Parathyroid adenoma (tissue), 2 donors: ENCODE measurements at regions not wholly inside any gene's neighbourhood (a gene's known extent, or its start where the extent isn't known, plus 50 kb on each side); places are given as distances from the start of the nearest gene placed in this dataset.
"Not testable (repeated sequence)": the region's sequence is repeated elsewhere in the genome, so short reads cannot be mapped to it uniquely, and the experiment has no call there.

Experiments
- H2AFZ ChIP-seq: fragments of 300-600 bp; sonication (generic); one replicate; pipeline ENCODE4 v1.7.0; 2017; ENCODE audit warnings: antibody characterized with exemption, mild to moderate bottlenecking
- H3K27ac ChIP-seq: fragments of 300-600 bp; sonication (generic); one replicate; pipeline ENCODE4 v1.7.0; 2017
- H3K27me3 ChIP-seq: fragments of 300-600 bp; sonication (generic); one replicate; pipeline ENCODE4 v1.7.0; 2017; ENCODE audit warnings: low read length; ENCODE audit not compliant: control insufficient read depth, insufficient read depth
- H3K36me3 ChIP-seq: fragments of 300-600 bp; sonication (generic); one replicate; pipeline ENCODE4 v1.7.0; 2017; ENCODE audit warnings: low read length; ENCODE audit not compliant: control insufficient read depth, insufficient read depth
- H3K4me1 ChIP-seq: fragments of 300-600 bp; sonication (generic); one replicate; pipeline ENCODE4 v1.7.0; 2017; ENCODE audit warnings: control low read depth
- H3K4me2 ChIP-seq: fragments of 300-600 bp; sonication (generic); one replicate; pipeline ENCODE4 v1.7.0; 2017; ENCODE audit warnings: low read length
- H3K4me3 ChIP-seq: fragments of 300-600 bp; sonication (generic); one replicate; pipeline ENCODE4 v1.7.0; 2017; ENCODE audit warnings: low read depth, low read length
- H3K79me2 ChIP-seq: fragments of 300-600 bp; sonication (generic); one replicate; pipeline ENCODE4 v1.7.0; 2017; ENCODE audit warnings: control low read depth
- H3K9ac ChIP-seq: fragments of 300-600 bp; sonication (generic); one replicate; pipeline ENCODE4 v1.7.0; 2017; ENCODE audit warnings: mild to moderate bottlenecking
- H3K9me3 ChIP-seq: fragments of 300-600 bp; sonication (generic); one replicate; pipeline ENCODE4 v1.7.0; 2017; ENCODE audit warnings: low read length; ENCODE audit not compliant: control insufficient read depth
- CTCF ChIP-seq: fragments of 300-600 bp; sonication (generic); IDR thresholded peaks from one replicate; pipeline ENCODE4 v1.7.0; 2017; ENCODE audit warnings: antibody characterized with exemption, mild to moderate bottlenecking
- donor health status: primary hyperparathyroidism.

GRCh38 chr22:48621085-48621484 lies 1206.6 kb downstream of the BRD1 start:
- Histone ChIP-seq H2AFZ (no peak overlapping the region), H3K36me3 (no peaks in the 10 kb centered on the region), H3K79me2 (no peaks in the 10 kb centered on the region), H3K4me1 (no peaks in the 10 kb centered on the region), H3K4me3 (no peak overlapping the region), H3K9ac (no peak overlapping the region), H3K4me2 (no peak overlapping the region), H3K9me3 (no peaks in the 10 kb centered on the region), H3K27me3 (no peaks in the 10 kb centered on the region), H3K27ac (no peak overlapping the region)
- TF ChIP-seq CTCF: no peak

GRCh38 chr22:48620460-48620859 lies 1207.2 kb downstream of the BRD1 start:
- H3K27ac ChIP-seq, H3K36me3 ChIP-seq, H3K9ac ChIP-seq, H3K4me3 ChIP-seq, H3K79me2 ChIP-seq, H3K27me3 ChIP-seq, H3K4me2 ChIP-seq, H3K4me1 ChIP-seq, H3K9me3 ChIP-seq, H2AFZ ChIP-seq: not testable (repeated sequence)

- Histone ChIP-seq H3K36me3 (no peaks in the 10 kb centered on the region), H3K4me3 (no peak overlapping the region), H3K27me3 (no peaks in the 10 kb centered on the region), H3K27ac (no peak overlapping the region), H3K4me2 (no peak overlapping the region), H2AFZ (no peak overlapping the region), H3K9ac (no peak overlapping the region), H3K79me2 (no peaks in the 10 kb centered on the region), H3K4me1 (no peaks in the 10 kb centered on the region), H3K9me3 (no peaks in the 10 kb centered on the region)
- TF ChIP-seq CTCF: no peak
Observed at GRCh38 chr22:48619721-48620120, 1208.0 kb downstream of the BRD1 start.

GRCh38 chr22:48618326-48618725 lies 1209.3 kb downstream of the BRD1 start:
- no peak for TF ChIP-seq CTCF
- Histone ChIP-seq H3K27me3 (no peaks in the 10 kb centered on the region), H3K4me1 (no peaks in the 10 kb centered on the region), H3K4me2 (no peak overlapping the region), H3K79me2 (no peaks in the 10 kb centered on the region), H3K36me3 (no peaks in the 10 kb centered on the region), H3K9me3 (no peaks in the 10 kb centered on the region), H3K4me3 (no peak overlapping the region), H3K9ac (no peak overlapping the region), H2AFZ (no peak overlapping the region), H3K27ac (no peak overlapping the region)

GRCh38 chr22:48616656-48617055 lies 1211.0 kb downstream of the BRD1 start:
- Histone ChIP-seq H3K36me3 (no peaks in the 10 kb centered on the region), H3K4me2 (no peak overlapping the region), H3K4me1 (no peaks in the 10 kb centered on the region), H3K4me3 (no peak overlapping the region), H3K27me3 (no peaks in the 10 kb centered on the region), H3K27ac (no peak overlapping the region), H2AFZ (no peak overlapping the region), H3K9me3 (no peaks in the 10 kb centered on the region), H3K9ac (no peak overlapping the region), H3K79me2 (no peaks in the 10 kb centered on the region)
- TF ChIP-seq CTCF: no peak
